Cardiac muscle cell (in vitro differentiated cells and primary cell): ENCODE measurements at regions not wholly inside any gene's neighbourhood (a gene's known extent, or its start where the extent isn't known, plus 50 kb on each side); places are given as distances from the start of the nearest gene placed in this dataset.
A peak's percentile ranks its signal among the peaks of the same experiment; 100 is the strongest.

Experiments
- DNase-seq, 2 donors: peaks; one replicate each; pipeline versions ENCODE4 v3.0.0 to v3.0.0-alpha.2; 2010 to 2017; ENCODE audit warnings: low read depth in 1 of 2, low spot score in 1 of 2
- H3K27ac ChIP-seq: fragments of 200-600 bp; sonication (generic); 2 replicates; pipeline ENCODE4 v1.5.1; 2016
- H3K27me3 ChIP-seq: fragments of 200-600 bp; sonication (generic); 2 replicates; pipeline ENCODE4 v1.6.0; 2016; ENCODE audit warnings: control low read depth
- H3K36me3 ChIP-seq: fragments of 200-600 bp; sonication (generic); 2 replicates; pipeline ENCODE4 v1.5.1; 2016; ENCODE audit warnings: control low read depth
- H3K4me1 ChIP-seq: fragments of 200-600 bp; sonication (generic); 2 replicates; pipeline ENCODE4 v1.8.1; 2017; ENCODE audit warnings: low read depth, mild to moderate bottlenecking, mixed run types
- H3K4me3 ChIP-seq: fragments of 200-600 bp; sonication (generic); 2 replicates; pipeline ENCODE4 v1.5.1; 2016; ENCODE audit warnings: mild to moderate bottlenecking
- H3K9me3 ChIP-seq: fragments of 200-600 bp; sonication (generic); 2 replicates; pipeline ENCODE4 v1.5.1; 2017; ENCODE audit warnings: low read depth, mild to moderate bottlenecking, control low read depth
- CTCF ChIP-seq: IDR thresholded peaks from 2 replicates; pipeline ENCODE4 v1.5.1; 2012; ENCODE audit warnings: low read depth, mild to moderate bottlenecking, low read length

GRCh38 chr6:23618366-23618765 lies 507.6 kb upstream of the NRSN1 start:
- no peaks in the 10 kb centered on the region for H3K27me3 ChIP-seq
- no peaks in the 10 kb centered on the region for H3K9me3 ChIP-seq
- no peak for TF ChIP-seq CTCF
- DNase-seq: no peak
- no peaks in the 10 kb centered on the region for H3K4me1 ChIP-seq
- H3K4me3 ChIP-seq: no peak overlapping the region
- H3K27ac ChIP-seq: no peak overlapping the region
- H3K36me3 ChIP-seq: no peaks in the 10 kb centered on the region

GRCh38 chr6:23620911-23621401 lies 505.1 kb upstream of the NRSN1 start:
- no peaks in the 10 kb centered on the region for H3K36me3 ChIP-seq
- H3K9me3 ChIP-seq: no peaks in the 10 kb centered on the region
- no peak overlapping the region for H3K4me3 ChIP-seq
- H3K27ac ChIP-seq: no peak overlapping the region
- TF ChIP-seq CTCF: no peak
- H3K4me1 ChIP-seq: no peaks in the 10 kb centered on the region
- no peaks in the 10 kb centered on the region for H3K27me3 ChIP-seq
- peak in 1 of 2 donors; percentile 45 for DNase-seq

- H3K4me1 ChIP-seq: no peaks in the 10 kb centered on the region
- TF ChIP-seq CTCF: no peak
- H3K4me3 ChIP-seq: no peak overlapping the region
- H3K27me3 ChIP-seq: no peaks in the 10 kb centered on the region
- H3K9me3 ChIP-seq: no peaks in the 10 kb centered on the region
- no peaks in the 10 kb centered on the region for H3K36me3 ChIP-seq
- DNase-seq: no peak
- H3K27ac ChIP-seq: no peak overlapping the region
These were observed 495.0 kb upstream of the NRSN1 start for GRCh38 chr6:23630726-23631635.

- no peaks in the 10 kb centered on the region for H3K27me3 ChIP-seq
- H3K4me3 ChIP-seq: no peak overlapping the region
- H3K27ac ChIP-seq: no peak overlapping the region
- no peaks in the 10 kb centered on the region for H3K9me3 ChIP-seq
- TF ChIP-seq CTCF: no peak
- no peak for DNase-seq
- no peaks in the 10 kb centered on the region for H3K4me1 ChIP-seq
- H3K36me3 ChIP-seq: no peaks in the 10 kb centered on the region
These were observed 492.0 kb upstream of the NRSN1 start for GRCh38 chr6:23633996-23634395.

GRCh38 chr6:23635150-23635549 lies 490.9 kb upstream of the NRSN1 start:
- DNase-seq: no peak
- no peaks in the 10 kb centered on the region for H3K27me3 ChIP-seq
- H3K36me3 ChIP-seq: no peaks in the 10 kb centered on the region
- H3K4me3 ChIP-seq: no peak overlapping the region
- H3K4me1 ChIP-seq: no peaks in the 10 kb centered on the region
- no peak for TF ChIP-seq CTCF
- no peaks in the 10 kb centered on the region for H3K9me3 ChIP-seq
- H3K27ac ChIP-seq: no peak overlapping the region
